IPS-20b (cell line): ENCODE measurements at regions not wholly inside any gene's neighbourhood (a gene's known extent, or its start where the extent isn't known, plus 50 kb on each side); places are given as distances from the start of the nearest gene placed in this dataset.
"Not testable (repeated sequence)": the region's sequence is repeated elsewhere in the genome, so short reads cannot be mapped to it uniquely, and the experiment has no call there.

Experiments
- H3K27ac ChIP-seq: one replicate; pipeline ENCODE4 v1.5.1; 2013; ENCODE audit warnings: low read length
- H3K27me3 ChIP-seq: 2 replicates; pipeline ENCODE4 v1.6.1; 2013; ENCODE audit warnings: mild to moderate bottlenecking, low read length, inconsistent platforms; ENCODE audit not compliant: insufficient read depth
- H3K36me3 ChIP-seq: 2 replicates; pipeline ENCODE4 v1.6.1; 2013; ENCODE audit warnings: low read depth, mild to moderate bottlenecking, inconsistent platforms, low read length, moderate library complexity; ENCODE audit not compliant: insufficient read depth
- H3K4me1 ChIP-seq: 2 replicates; pipeline ENCODE4 v1.6.1; 2013; ENCODE audit warnings: mild to moderate bottlenecking, control low read depth, inconsistent platforms, low read length, moderate library complexity; ENCODE audit not compliant: insufficient read depth
- H3K4me3 ChIP-seq: 2 replicates; pipeline ENCODE4 v1.5.1; 2013; ENCODE audit warnings: mild to moderate bottlenecking, low read length, inconsistent platforms
- H3K9ac ChIP-seq: 2 replicates; pipeline ENCODE4 v1.6.1; 2013; ENCODE audit warnings: low read depth, mild to moderate bottlenecking, inconsistent platforms, low read length, moderate library complexity
- H3K9me3 ChIP-seq: 2 replicates; pipeline ENCODE4 v1.6.1; 2013; ENCODE audit warnings: mild to moderate bottlenecking, low read depth, low read length, inconsistent platforms; ENCODE audit not compliant: insufficient read depth

- Histone ChIP-seq H3K27me3 (no peaks in the 10 kb centered on the region), H3K4me3 (no peak overlapping the region), H3K27ac (no peak overlapping the region), H3K9me3 (no peaks in the 10 kb centered on the region), H3K4me1 (no peaks in the 10 kb centered on the region), H3K9ac (no peak overlapping the region), H3K36me3 (no peaks in the 10 kb centered on the region)
These were observed 360.6 kb downstream of the RND3 start for GRCh38 chr2:150126839-150127238.

DNA sequence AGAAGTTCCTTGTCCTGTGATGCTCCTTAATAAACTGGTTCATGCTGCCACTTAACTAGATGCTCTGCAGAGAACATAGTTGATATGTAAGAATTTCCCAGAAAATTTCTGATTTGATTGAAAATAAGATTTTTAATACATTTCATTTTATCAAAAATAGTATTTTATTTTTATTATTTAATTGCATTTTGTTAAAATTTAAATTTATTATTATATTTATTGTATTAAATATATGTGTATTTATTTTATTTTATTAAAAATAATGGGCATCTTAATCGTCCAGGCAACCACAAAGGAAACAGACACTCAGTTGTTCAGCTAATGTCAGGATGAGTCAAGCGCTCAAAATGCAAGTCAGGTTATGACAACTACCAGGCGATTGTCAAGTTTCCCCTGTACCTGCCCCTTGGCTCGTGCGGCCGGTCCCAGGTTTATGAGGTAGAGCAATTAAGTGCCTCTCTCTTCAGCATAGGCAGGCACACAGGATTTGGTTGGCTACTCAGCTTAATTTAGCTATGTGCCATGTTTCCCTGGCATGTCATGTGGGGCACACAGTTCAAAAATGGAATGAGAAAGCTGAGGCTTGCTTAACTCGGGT is 361.2 kb downstream of the RND3 start:
- H3K9ac ChIP-seq = no peak overlapping the region
- H3K36me3 ChIP-seq = no peaks in the 10 kb centered on the region

GRCh38 chr2:150125708-150126107 is 361.8 kb downstream of the RND3 start:
- H3K4me3 ChIP-seq = no peak overlapping the region
- H3K27me3 ChIP-seq = no peaks in the 10 kb centered on the region
- no peak overlapping the region for H3K9ac ChIP-seq
- no peaks in the 10 kb centered on the region for H3K9me3 ChIP-seq
- no peak overlapping the region for H3K27ac ChIP-seq
- H3K4me1 ChIP-seq = peaks cover 8% of the 10 kb centered on the region; the same call in 1 of the 2 replicates
- no peaks in the 10 kb centered on the region for H3K36me3 ChIP-seq

More for the DNA sequence above, 361.2 kb downstream of the RND3 start:
- no peak overlapping the region for H3K4me3 ChIP-seq
- peaks cover 3% of the 10 kb centered on the region; the same call in 1 of the 2 replicates for H3K4me1 ChIP-seq
- no peaks in the 10 kb centered on the region for H3K27me3 ChIP-seq
- H3K9me3 ChIP-seq = no peaks in the 10 kb centered on the region
- no peak overlapping the region for H3K27ac ChIP-seq

DNA sequence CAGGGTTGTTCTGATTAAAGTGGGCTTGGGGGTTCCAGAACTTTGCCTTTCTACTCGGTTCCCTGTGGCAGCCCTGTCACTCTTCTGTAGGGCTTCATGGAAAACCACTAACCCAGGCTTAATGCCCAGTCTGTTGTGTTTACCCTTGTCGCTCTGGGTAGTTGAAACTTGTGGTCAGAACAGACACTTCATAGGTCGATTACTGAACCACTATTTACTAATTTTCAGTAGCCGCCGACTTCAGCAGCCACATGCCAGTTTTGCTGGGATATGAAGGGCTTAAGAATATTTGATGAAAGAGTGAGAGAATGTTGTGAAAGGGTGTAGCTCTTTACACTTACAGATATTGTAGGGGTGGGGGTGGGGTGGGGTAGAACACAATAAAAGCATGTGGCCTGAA is 362.3 kb downstream of the RND3 start:
- Histone ChIP-seq H3K4me3 (no peak overlapping the region), H3K36me3 (no peaks in the 10 kb centered on the region), H3K27ac (no peak overlapping the region), H3K27me3 (no peaks in the 10 kb centered on the region), H3K9me3 (no peaks in the 10 kb centered on the region), H3K4me1 (peaks cover 13% of the 10 kb centered on the region; the same call in 1 of the 2 replicates), H3K9ac (no peak overlapping the region)

DNA sequence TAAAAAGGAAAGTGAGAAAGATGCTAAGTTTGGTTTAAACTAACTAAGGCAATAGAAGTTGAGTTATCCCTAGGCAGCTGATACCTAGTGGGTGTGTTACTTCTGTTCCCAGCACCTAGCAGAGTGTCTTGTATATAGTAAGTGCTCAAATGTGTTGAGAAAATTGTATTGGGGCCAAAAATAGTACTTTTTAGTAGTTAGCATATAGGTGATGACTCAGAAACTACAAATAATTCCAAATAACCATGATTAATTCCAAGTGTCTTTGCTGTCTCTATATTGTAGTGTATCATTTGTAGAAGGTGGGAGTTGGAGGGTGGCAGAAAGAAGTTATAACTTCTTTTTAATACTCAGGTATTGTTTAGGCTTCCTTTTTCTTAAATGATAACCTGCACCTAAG is 362.7 kb downstream of the RND3 start:
- Histone ChIP-seq H3K36me3 (no peaks in the 10 kb centered on the region), H3K9ac (no peak overlapping the region), H3K4me1 (peaks cover 18% of the 10 kb centered on the region; the same call in 1 of the 2 replicates), H3K4me3 (no peak overlapping the region), H3K27me3 (no peaks in the 10 kb centered on the region), H3K9me3 (no peaks in the 10 kb centered on the region), H3K27ac (no peak overlapping the region)

DNA sequence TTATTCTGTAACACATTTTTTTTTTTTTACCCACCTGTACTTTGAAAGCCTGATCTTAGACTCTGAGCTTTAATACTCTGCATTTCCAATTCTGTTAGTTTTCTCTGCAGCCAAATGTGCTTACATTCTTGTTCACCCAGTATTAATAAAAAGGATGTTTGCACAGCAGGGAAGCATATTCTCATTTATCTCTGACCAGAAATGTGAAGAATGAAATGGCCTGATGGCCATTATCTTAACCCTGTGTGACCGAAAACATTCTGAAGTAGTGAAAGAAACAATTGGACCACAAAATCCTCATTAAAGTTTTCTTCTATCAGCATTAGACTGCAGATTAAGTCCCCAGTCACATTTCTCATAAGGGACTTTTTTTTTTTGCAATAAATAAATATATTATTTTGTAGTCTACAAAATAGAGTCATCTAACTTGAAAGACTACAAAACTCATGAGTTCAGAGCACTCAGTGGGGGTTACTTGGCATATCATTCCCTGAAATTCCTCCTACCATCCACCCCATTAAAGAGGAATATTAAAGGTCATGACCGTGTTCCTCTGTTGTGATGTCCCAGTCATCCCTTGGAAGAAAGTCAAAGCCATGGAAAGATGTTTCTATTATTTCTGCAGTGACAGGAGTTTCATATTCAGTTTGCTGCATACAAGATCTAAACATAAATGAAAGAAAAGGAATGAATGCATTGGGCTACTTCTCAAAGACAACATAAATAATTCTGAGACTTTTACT is 364.4 kb downstream of the RND3 start:
- Histone ChIP-seq H3K27me3 (no peaks in the 10 kb centered on the region), H3K36me3 (no peaks in the 10 kb centered on the region), H3K9ac (no peak overlapping the region), H3K4me1 (peaks cover 24% of the 10 kb centered on the region; the same call in 1 of the 2 replicates), H3K27ac (no peak overlapping the region), H3K4me3 (no peak overlapping the region), H3K9me3 (no peaks in the 10 kb centered on the region)

DNA sequence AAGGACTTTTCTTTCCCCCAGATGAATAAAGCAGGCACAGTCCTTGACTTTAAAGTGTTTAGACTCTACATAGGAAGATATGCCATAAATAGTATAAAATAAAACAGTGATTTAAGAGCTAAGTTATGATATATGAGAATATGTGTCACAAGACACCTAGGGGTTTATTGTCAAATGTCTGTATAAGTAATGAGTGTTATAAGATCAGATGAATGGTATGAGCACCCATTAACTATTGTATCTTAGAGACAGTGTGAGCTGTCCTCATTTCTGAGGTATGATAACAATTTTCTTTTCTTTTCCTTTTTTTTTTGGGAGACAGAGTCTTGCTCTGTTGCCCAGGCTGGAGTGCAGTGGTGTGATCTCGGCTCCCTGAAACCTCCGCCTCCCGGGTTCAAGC is 365.3 kb downstream of the RND3 start:
- Histone ChIP-seq H3K27me3 (no peaks in the 10 kb centered on the region), H3K27ac (no peak overlapping the region), H3K4me1 (peaks cover 24% of the 10 kb centered on the region; the same call in 1 of the 2 replicates), H3K9ac (no peak overlapping the region), H3K36me3 (no peaks in the 10 kb centered on the region), H3K9me3 (no peaks in the 10 kb centered on the region), H3K4me3 (no peak overlapping the region)

DNA sequence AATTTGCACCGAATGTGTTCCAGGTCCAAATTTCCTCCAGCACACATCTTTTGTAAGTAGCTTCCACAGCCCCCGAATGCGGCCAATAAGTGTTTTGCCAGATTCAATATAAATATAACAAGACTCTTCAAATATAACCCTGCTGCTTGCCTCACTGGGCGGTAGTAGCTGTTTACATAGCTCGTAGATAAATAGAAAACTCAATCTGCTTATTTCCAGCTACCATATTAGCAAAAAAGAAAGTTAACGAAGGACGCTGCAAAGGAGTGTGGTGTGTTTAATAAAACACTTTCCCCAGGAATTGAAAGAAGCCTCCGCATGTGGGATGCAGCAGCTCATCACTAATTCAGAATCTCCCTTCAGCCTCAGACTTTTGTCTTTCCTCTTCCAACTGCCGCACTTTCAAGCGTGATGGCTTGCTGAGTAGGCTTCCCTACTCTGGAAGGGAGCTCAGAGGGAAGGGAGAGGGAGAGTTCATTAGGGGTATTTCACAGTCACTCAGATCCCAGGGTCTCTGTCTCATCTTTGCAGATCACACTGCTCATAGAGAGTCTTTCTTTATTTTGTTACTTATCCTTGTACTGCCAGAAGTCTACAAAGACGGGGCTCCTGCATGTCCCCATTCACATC is 367.0 kb downstream of the RND3 start:
- no peaks in the 10 kb centered on the region for H3K27me3 ChIP-seq
- H3K4me3 ChIP-seq = peak overlapping the region; percentile 48; the same call in 1 of the 2 replicates
- peaks cover 24% of the 10 kb centered on the region; the same call in 1 of the 2 replicates for H3K4me1 ChIP-seq
- no peaks in the 10 kb centered on the region for H3K36me3 ChIP-seq
- no peak overlapping the region for H3K27ac ChIP-seq
- peak overlapping the region; percentile 40; the same call in 1 of the 2 replicates for H3K9ac ChIP-seq
- H3K9me3 ChIP-seq = no peaks in the 10 kb centered on the region

DNA sequence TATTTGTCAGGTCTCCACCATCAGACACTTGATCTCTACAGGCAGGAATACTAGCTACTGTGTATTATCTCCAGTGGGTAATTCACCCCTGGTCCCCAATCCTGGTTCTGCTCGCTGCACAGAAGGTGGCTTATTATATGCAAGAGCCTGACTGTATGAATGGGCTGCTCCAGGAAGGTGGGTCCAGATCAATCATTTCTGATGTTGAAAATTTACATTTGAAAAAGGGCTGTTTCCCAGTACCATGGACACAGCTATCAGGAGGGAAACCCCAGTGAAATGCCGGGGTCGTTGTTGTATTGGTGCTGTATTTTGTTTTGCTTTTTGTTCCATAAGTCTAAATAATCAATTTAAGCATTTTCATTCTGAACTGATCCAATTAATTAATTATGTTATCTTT is 367.6 kb downstream of the RND3 start:
- no peak overlapping the region; the same call in 1 of the 2 replicates for H3K9ac ChIP-seq
- H3K4me3 ChIP-seq = peak overlapping the region; percentile 48; the same call in 1 of the 2 replicates
- H3K27me3 ChIP-seq = no peaks in the 10 kb centered on the region
- peaks cover 24% of the 10 kb centered on the region; the same call in 1 of the 2 replicates for H3K4me1 ChIP-seq
- no peaks in the 10 kb centered on the region for H3K36me3 ChIP-seq
- no peak overlapping the region for H3K27ac ChIP-seq
- no peaks in the 10 kb centered on the region for H3K9me3 ChIP-seq

- not testable (repeated sequence) for H3K27ac ChIP-seq, H3K27me3 ChIP-seq, H3K4me1 ChIP-seq, H3K9me3 ChIP-seq, H3K9ac ChIP-seq, H3K4me3 ChIP-seq, H3K36me3 ChIP-seq
These were observed 373.4 kb downstream of the RND3 start for GRCh38 chr2:150114089-150114488.

GRCh38 chr2:150110548-150110947 is 376.9 kb downstream of the RND3 start:
- Histone ChIP-seq H3K4me3 (no peak overlapping the region), H3K9me3 (no peaks in the 10 kb centered on the region), H3K36me3 (no peaks in the 10 kb centered on the region), H3K27ac (no peak overlapping the region), H3K27me3 (no peaks in the 10 kb centered on the region), H3K4me1 (no peaks in the 10 kb centered on the region), H3K9ac (no peak overlapping the region)

GRCh38 chr2:150109912-150110311 is 377.6 kb downstream of the RND3 start:
- no peak overlapping the region for H3K27ac ChIP-seq
- no peaks in the 10 kb centered on the region for H3K27me3 ChIP-seq
- no peak overlapping the region for H3K4me3 ChIP-seq
- H3K4me1 ChIP-seq = no peaks in the 10 kb centered on the region
- H3K9ac ChIP-seq = no peak overlapping the region
- no peaks in the 10 kb centered on the region for H3K36me3 ChIP-seq
- no peaks in the 10 kb centered on the region for H3K9me3 ChIP-seq
